ENCODE measurements at regions not wholly inside any gene's neighbourhood (a gene's known extent, or its start where the extent isn't known, plus 50 kb on each side); places are given as distances from the start of the nearest gene placed in this dataset.

GRCh38 chr7:83704564-83704963 is 55.6 kb upstream of the SEMA3E start:
- TF ChIP-seq EZH2 (IDR thresholded peaks at IDR 0.05) (no peak), POLR2AphosphoS5 (IDR thresholded peaks at IDR 0.05; ENCODE audit: borderline replicate concordance, low read depth, low read length) (no peak), FOXP2 (optimal IDR thresholded peaks at IDR 0.05; ENCODE audit: control extremely low read depth, extremely low read length, insufficient read depth) (no peak)
